Thymus (tissue), 11 donors: ENCODE measurements at regions not wholly inside any gene's neighbourhood (a gene's known extent, or its start where the extent isn't known, plus 50 kb on each side); places are given as distances from the start of the nearest gene placed in this dataset.

ENCODE experiments used
- DNase-seq, 9 donors: peaks; one replicate each; pipeline ENCODE4 v3.0.0-alpha.2; 2013; ENCODE audit warnings: low spot score in 9 of 9, low read depth in 6 of 9, missing footprints in 1 of 9
- H3K27ac ChIP-seq, 2 donors: one replicate each; pipeline ENCODE4 v1.5.1; 2013; ENCODE audit warnings: control low read depth in 1 of 2, low read depth in 1 of 2, low read length in 1 of 2, mild to moderate bottlenecking in 1 of 2, moderate library complexity in 1 of 2
- H3K27me3 ChIP-seq, 2 donors: one replicate each; pipeline ENCODE4 v1.5.1; 2013; ENCODE audit warnings: low read length in 1 of 2; ENCODE audit not compliant: control insufficient read depth in 2 of 2, insufficient read depth in 1 of 2
- H3K36me3 ChIP-seq, 2 donors: one replicate each; pipeline ENCODE4 v1.5.1; 2013; ENCODE audit warnings: low read length in 1 of 2, mild to moderate bottlenecking in 1 of 2, moderate library complexity in 1 of 2; ENCODE audit not compliant: control insufficient read depth in 2 of 2, insufficient read depth in 2 of 2
- H3K4me1 ChIP-seq, 2 donors: one replicate each; pipeline ENCODE4 v1.5.1; 2013; ENCODE audit warnings: low read length in 2 of 2; ENCODE audit not compliant: control insufficient read depth in 2 of 2, insufficient read depth in 2 of 2
- H3K4me3 ChIP-seq, 2 donors: one replicate each; pipeline ENCODE4 v1.5.1; 2013; ENCODE audit warnings: low read length in 2 of 2, control low read depth in 1 of 2, mild to moderate bottlenecking in 1 of 2
- H3K9me3 ChIP-seq, 2 donors: one replicate each; pipeline ENCODE4 v1.5.1; 2013; ENCODE audit warnings: low read length in 1 of 2, mild to moderate bottlenecking in 1 of 2; ENCODE audit not compliant: control insufficient read depth in 2 of 2, insufficient read depth in 1 of 2
- WGBS: extraction: QIAGEN DNeasy Blood & Tissue Kit; methylation state at CpG from one replicate; pipeline ENCODE4 v1.1.7; 2013; 5-methylcytosine and 5-hydroxymethylcytosine counted together
- donor health status: healthy.

DNA sequence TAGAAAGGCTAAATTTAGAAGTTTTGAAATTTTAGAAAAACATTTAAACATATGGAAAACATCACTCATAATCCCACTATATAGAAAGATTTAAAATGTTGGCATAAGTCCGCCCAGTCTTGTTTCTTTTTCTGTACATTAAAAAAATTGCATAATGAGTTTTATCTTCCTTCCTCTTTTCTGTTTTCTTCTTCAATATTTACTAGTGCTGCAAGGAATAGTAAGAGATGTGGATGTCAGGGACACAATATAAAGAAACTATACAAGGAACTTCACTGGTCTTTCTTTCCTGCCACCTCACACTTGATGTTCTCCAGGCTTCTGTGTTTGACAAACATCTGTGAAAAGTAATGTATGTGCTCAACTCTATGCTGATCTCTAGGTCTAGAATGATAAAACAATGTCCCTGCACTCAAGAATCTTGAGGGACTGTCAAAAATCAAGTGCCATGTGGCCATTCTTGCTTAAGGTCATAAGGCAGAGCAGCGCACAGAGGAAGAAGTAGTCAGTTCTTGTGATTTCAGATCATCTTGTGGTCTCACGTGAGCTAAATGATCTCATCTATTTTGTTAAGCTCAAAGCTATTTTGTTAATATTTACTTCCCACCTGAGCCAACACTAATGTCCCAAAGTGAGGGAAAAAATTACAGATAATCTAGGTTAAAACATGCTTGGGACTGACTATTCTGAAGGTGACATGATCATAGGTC lies 186.9 kb upstream of the OBI1 start:
- Histone ChIP-seq H3K27me3 (no peaks in the 10 kb centered on the region), H3K36me3 (no peaks in the 10 kb centered on the region), H3K27ac (no peak overlapping the region), H3K9me3 (no peaks in the 10 kb centered on the region), H3K4me1 (no peaks in the 10 kb centered on the region), H3K4me3 (no peak overlapping the region)
- DNase-seq: no peak
- 86% methylated on average over 3 of the region's 3 CpGs for WGBS

DNA sequence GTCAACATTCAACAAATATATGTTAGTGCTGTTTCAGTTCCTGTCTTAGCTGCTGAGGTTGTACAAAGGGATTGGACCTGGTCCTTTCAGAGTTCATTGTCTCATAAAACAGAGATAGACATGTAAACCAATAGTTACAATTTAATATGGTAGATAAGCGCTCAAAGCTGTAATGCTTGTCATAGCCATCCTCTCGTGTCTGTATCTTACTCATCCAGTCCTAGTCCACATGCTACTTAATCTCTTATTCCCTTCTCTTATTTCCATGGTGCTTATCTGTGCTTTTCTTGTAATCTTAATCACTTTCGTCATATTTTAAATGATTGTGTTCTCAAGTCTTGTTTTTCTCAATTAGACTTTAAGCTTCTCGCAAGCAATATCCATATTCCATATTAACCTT lies 185.2 kb upstream of the OBI1 start:
- H3K27ac ChIP-seq: no peak overlapping the region
- H3K4me1 ChIP-seq: no peaks in the 10 kb centered on the region
- 95% methylated on average over 4 of the region's 4 CpGs for WGBS
- H3K4me3 ChIP-seq: no peak overlapping the region
- DNase-seq: no peak
- no peaks in the 10 kb centered on the region for H3K27me3 ChIP-seq
- no peaks in the 10 kb centered on the region for H3K9me3 ChIP-seq
- no peaks in the 10 kb centered on the region for H3K36me3 ChIP-seq

DNA sequence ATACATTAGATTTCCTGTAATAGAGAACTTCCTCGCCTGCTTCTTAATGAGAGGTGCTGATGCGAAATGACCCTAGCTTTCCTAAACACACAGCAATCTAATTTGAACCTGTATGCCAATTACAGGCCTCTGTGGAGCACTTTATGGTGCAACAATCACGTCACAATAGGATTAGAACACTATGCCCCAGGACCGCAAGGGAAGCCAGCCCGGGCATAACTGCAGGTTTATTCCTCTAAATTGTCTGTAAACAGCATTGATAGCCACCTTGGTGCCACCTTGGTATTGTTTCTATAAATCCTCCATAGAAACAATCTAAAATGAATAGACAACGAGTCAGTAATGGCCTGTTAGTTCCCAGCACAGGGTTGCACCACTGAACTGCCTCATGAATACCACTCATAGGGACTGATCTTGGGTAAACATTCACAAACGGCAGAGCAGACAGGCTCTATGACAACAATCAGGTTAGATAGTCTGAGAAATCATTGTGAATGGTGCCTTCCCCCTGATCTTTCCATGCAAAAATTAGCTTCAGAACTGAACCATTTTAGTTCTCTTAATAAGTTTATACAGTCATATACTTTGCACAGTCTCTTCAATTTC lies 182.5 kb upstream of the OBI1 start:
- Histone ChIP-seq H3K4me1 (no peaks in the 10 kb centered on the region), H3K27me3 (no peaks in the 10 kb centered on the region), H3K27ac (no peak overlapping the region), H3K4me3 (no peak overlapping the region), H3K9me3 (no peaks in the 10 kb centered on the region), H3K36me3 (no peaks in the 10 kb centered on the region)
- WGBS: 78% methylated on average over 7 of the region's 7 CpGs
- DNase-seq: no peak

DNA sequence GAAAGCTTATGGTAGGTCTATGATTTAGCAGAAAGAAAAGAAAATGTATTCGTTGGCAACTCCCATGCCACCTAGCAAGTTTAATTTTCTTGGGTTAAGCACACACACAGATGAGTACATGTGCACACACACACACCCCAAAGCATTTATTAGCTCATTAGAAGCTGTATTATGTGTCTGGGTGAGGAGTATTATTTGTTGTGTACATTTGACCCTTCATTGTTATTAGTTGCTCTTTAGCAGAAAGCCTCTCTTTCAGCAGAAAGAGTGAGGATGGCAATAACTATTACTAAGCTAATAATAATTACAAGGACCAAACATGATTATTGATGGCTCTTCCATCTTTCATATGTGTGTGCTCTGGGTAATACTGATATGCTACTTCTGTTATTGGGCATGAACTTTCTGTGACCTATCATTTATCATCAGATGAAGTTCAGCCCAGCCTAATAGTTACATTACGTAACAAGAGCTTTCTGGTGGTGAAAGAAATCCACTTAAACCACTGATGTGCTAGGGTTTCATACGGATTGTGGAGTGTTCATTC lies 177.4 kb upstream of the OBI1 start:
- whole genome bisulfite sequencing: 79% methylated on average over 3 of the region's 3 CpGs

DNA sequence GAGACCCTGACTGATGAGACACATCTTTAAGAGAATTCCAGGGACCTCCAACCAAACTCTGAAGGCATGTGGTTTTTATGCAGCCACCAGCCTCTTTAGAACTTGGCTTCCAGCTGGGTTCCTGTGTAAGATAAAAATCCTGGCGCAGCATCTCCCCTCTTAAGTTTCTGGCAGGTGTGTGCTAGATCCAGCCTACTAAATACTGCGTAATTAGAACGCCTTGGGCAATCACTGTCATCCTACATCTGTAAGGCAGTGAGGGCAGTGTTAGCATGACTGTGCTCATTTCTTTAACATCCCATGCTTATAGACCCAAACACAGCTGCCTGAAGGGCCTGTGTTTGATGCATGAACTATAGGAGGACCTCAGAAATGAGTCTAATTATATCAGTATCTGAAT lies 173.5 kb upstream of the OBI1 start:
- WGBS: 91% methylated on average over 3 of the region's 3 CpGs

More for the DNA sequence above, 177.4 kb upstream of the OBI1 start:
- DNase-seq: no peak
- Histone ChIP-seq H3K27ac (no peak overlapping the region), H3K36me3 (no peaks in the 10 kb centered on the region), H3K4me3 (no peak overlapping the region), H3K9me3 (no peaks in the 10 kb centered on the region), H3K4me1 (no peaks in the 10 kb centered on the region), H3K27me3 (no peaks in the 10 kb centered on the region)

DNA sequence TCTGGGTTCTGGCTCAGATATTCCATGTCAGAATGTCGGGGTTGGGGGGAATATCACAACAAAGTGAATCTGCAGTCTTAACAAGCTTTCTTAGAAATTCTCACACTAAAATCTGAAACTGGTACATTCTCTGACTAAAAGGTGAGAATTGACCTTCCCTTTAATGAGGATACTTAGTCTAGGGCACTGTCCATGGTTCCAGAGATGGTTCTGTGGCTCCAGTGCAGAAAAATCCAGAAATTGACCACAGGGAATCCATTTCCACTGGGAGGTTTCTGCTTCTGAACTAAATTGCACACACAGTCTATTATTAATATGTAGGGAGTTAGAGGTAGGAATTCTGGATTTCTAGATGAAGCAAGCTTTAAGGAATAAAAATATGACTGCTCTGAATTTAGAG lies 171.6 kb upstream of the OBI1 start:
- Histone ChIP-seq H3K27me3 (no peaks in the 10 kb centered on the region), H3K9me3 (no peaks in the 10 kb centered on the region), H3K27ac (no peak overlapping the region), H3K36me3 (no peaks in the 10 kb centered on the region), H3K4me1 (no peaks in the 10 kb centered on the region), H3K4me3 (no peak overlapping the region)
- no peak for DNase-seq
- 93% methylated on average over 1 of the region's 1 CpG for whole genome bisulfite sequencing

More for the DNA sequence above, 173.5 kb upstream of the OBI1 start:
- Histone ChIP-seq H3K9me3 (no peaks in the 10 kb centered on the region), H3K4me1 (no peaks in the 10 kb centered on the region), H3K27ac (no peak overlapping the region), H3K27me3 (no peaks in the 10 kb centered on the region), H3K36me3 (no peaks in the 10 kb centered on the region), H3K4me3 (no peak overlapping the region)
- no peak for DNase-seq

DNA sequence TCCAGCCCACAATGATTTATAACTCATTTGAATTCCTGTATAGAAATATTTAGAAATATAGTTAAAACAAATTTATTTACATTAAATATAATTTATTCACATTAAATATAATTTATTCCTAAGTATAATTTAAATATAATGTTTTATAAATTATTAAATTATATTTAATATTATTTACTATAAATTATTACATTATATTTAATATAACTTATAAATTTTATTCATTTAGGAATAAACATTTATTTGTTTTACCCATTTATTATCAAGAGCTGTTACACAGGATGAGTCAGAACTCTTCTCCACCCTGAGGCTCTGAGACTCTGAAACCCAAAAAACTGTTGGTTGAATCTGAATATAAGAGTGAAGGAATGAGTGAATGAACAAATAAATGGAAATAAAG lies 170.9 kb upstream of the OBI1 start:
- Histone ChIP-seq H3K9me3 (no peaks in the 10 kb centered on the region), H3K27ac (no peak overlapping the region), H3K4me1 (no peaks in the 10 kb centered on the region), H3K36me3 (no peaks in the 10 kb centered on the region), H3K4me3 (no peak overlapping the region), H3K27me3 (no peaks in the 10 kb centered on the region)
- no peak for DNase-seq

DNA sequence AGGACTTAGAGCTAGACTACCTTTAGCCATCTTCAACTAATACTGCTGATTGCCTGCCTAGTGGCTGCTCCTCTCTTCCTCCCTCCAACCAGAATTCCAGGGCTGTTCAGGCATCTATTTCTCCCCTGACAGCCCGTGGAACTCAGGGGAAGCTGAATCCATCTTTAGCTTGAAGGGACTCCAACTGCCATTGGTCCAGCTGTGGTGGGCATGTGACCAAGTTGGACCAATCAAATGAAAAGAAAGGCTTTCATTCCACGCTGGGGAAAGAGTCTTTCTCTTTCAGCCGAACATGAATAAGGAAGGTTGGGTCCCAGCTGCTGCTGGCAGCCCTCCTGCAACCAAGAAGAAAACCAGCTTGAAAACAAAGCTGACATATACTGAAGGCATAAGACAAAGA lies 168.5 kb upstream of the OBI1 start:
- Histone ChIP-seq H3K4me3 (no peak overlapping the region), H3K4me1 (no peaks in the 10 kb centered on the region), H3K27ac (no peak overlapping the region), H3K27me3 (no peaks in the 10 kb centered on the region), H3K9me3 (no peaks in the 10 kb centered on the region), H3K36me3 (no peaks in the 10 kb centered on the region)
- no peak for DNase-seq
- 74% methylated on average over 3 of the region's 3 CpGs for WGBS

DNA sequence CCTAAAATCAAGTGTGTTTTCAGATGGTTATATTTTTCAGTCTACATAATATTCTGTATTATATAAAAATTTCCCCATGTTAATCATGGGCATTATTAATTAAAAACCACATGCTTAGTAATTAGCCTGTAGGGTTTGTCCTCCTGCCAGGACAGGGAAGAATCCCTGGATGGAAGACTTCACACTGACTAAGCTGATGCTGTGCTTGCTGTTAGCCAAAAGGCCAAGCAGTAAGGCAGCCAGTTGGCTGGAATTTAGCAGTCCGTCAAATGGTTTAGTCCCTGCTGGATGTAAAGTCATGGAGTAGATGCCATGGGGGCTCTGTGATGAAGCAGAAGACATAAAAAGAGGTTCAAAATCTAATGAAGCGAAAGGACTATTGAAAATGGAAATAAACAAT lies 168.0 kb upstream of the OBI1 start:
- H3K4me3 ChIP-seq: no peak overlapping the region
- WGBS: 89% methylated on average over 2 of the region's 2 CpGs
- H3K27ac ChIP-seq: no peak overlapping the region
- no peak for DNase-seq
- no peaks in the 10 kb centered on the region for H3K27me3 ChIP-seq
- no peaks in the 10 kb centered on the region for H3K9me3 ChIP-seq
- H3K36me3 ChIP-seq: no peaks in the 10 kb centered on the region
- no peaks in the 10 kb centered on the region for H3K4me1 ChIP-seq
